Gastroesophageal sphincter (tissue), 3 donors: ENCODE measurements at regions not wholly inside any gene's neighbourhood (a gene's known extent, or its start where the extent isn't known, plus 50 kb on each side); places are given as distances from the start of the nearest gene placed in this dataset.

Experiments
- EP300 ChIP-seq: sonication (generic); formaldehyde crosslinking; IDR thresholded peaks from one replicate; pipeline ENCODE4 v1.6.1; 2017; ENCODE audit warnings: antibody characterized with exemption, mild to moderate bottlenecking
- POLR2A ChIP-seq, 2 donors: fragments of 450-650 bp; IDR thresholded peaks; one replicate each; pipeline ENCODE4 v1.6.1; 2017; ENCODE audit warnings: antibody characterized with exemption in 2 of 2, mild to moderate bottlenecking in 2 of 2, moderate library complexity in 1 of 2
- POLR2AphosphoS5 ChIP-seq: sonication (generic); formaldehyde crosslinking; IDR thresholded peaks from one replicate; pipeline ENCODE4 v1.6.1; 2017; ENCODE audit warnings: antibody characterized with exemption
- TF ChIP-seq, protein P1 (sequence below), 4 experiments: fragments of 200-600 bp in 2 of 4; fragments of 450-650 bp in 2 of 4; sonication (generic) in 1 of 4; IDR thresholded peaks; one replicate each; pipeline ENCODE4 v1.5.1; 2017 to 2019; ENCODE audit warnings: antibody characterized with exemption in 4 of 4, mild to moderate bottlenecking in 2 of 4, moderate library complexity in 2 of 4

DNA sequence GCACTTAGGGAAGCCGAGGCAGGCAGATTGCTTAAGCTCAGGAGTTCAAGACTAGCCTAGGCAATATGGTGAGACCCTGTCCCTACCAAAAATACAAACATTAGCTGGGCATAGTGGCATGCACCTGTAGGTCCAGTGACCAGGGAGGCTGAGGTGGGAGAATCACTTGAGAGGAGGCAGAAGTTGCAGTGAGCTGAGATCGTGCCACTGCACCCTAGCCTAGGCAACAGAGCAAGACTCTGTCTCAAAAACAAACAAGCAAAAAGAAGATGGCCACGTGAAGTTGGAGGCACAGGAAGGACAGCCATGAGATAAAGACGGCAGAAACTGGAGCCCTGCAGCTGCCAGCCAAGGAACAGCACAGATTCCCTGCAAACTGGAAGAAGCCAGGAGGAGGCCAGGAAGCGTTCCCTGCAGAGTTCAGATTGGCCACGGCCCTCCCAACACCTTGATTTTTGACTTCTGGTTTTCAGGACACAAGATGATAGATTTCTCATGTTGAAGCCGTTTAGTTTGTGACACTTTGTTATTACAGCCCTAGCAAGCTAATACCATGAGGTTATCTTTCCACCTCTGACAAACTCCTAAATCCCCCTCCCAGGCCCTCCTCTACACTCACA is 786.7 kb downstream of the UQCRFS1 start:
- TF ChIP-seq POLR2A (IDR thresholded peaks at IDR 0.05) (no peak), POLR2AphosphoS5 (no peak), EP300 (no peak)
- TF ChIP-seq, protein P1, sequence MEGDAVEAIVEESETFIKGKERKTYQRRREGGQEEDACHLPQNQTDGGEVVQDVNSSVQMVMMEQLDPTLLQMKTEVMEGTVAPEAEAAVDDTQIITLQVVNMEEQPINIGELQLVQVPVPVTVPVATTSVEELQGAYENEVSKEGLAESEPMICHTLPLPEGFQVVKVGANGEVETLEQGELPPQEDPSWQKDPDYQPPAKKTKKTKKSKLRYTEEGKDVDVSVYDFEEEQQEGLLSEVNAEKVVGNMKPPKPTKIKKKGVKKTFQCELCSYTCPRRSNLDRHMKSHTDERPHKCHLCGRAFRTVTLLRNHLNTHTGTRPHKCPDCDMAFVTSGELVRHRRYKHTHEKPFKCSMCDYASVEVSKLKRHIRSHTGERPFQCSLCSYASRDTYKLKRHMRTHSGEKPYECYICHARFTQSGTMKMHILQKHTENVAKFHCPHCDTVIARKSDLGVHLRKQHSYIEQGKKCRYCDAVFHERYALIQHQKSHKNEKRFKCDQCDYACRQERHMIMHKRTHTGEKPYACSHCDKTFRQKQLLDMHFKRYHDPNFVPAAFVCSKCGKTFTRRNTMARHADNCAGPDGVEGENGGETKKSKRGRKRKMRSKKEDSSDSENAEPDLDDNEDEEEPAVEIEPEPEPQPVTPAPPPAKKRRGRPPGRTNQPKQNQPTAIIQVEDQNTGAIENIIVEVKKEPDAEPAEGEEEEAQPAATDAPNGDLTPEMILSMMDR (IDR thresholded peaks at IDR 0.05) = no peak
